ENCODE measurements at regions not wholly inside any gene's neighbourhood (a gene's known extent, or its start where the extent isn't known, plus 50 kb on each side); places are given as distances from the start of the nearest gene placed in this dataset.

- TF ChIP-seq CTCF (conservative IDR thresholded peaks at IDR 0.05) (no peak), EZH2 (IDR thresholded peaks at IDR 0.05; ENCODE audit: low read depth) (no peak)
These were observed 70.8 kb upstream of the SLC39A10 start for GRCh38 chr2:195586062-195586714.

All from PC-9 (cell line).